ENCODE measurements at regions not wholly inside any gene's neighbourhood (a gene's known extent, or its start where the extent isn't known, plus 50 kb on each side); places are given as distances from the start of the nearest gene placed in this dataset.
"Not testable (repeated sequence)": the region's sequence is repeated elsewhere in the genome, so short reads cannot be mapped to it uniquely, and the experiment has no call there.

GRCh38 chr10:3955955-3956617 is 171.1 kb upstream of the KLF6 start:
- CTCF ChIA-PET, result no interaction called here

GRCh38 chr10:3955493-3955892 is 170.5 kb upstream of the KLF6 start:
- ChIA-PET CTCF (no interaction called here), POLR2A (interaction anchor here (1.1 kb wide), 1 partner anchor 13 kb away, joined by 6 read pairs; no protein-coding TSS in a partner anchor)
- H3K36me3 Mint-ChIP-seq (ENCODE audit: insufficient read depth, unreplicated experiment), result no peaks in the 10 kb centered on the region
- no peaks in the 10 kb centered on the region for H3K4me1 Mint-ChIP-seq (ENCODE audit: insufficient read depth, unreplicated experiment)
- H3K9me3 Mint-ChIP-seq (ENCODE audit: unreplicated experiment), result no peaks in the 10 kb centered on the region
- TF ChIP-seq CTCF (IDR thresholded peaks at IDR 0.05; ENCODE audit: unreplicated experiment), result no peak
- intact Hi-C loops (cut with micrococcal nuclease), result no loop called here
- no TSS peak for BruUV-seq (replicated peaks)
- H3K27me3 Mint-ChIP-seq (ENCODE audit: insufficient read depth, unreplicated experiment), result no peaks in the 10 kb centered on the region
- no peak overlapping the region for H3K27ac Mint-ChIP-seq (ENCODE audit: low read depth, unreplicated experiment)
- DNase-seq (ENCODE audit: unreplicated experiment), result no peak
- no peak overlapping the region for H3K4me3 Mint-ChIP-seq (ENCODE audit: unreplicated experiment)

More at GRCh38 chr10:3955955-3956617, 171.1 kb upstream of the KLF6 start:
- BruUV-seq (replicated peaks), result no TSS peak
- no peak for DNase-seq (ENCODE audit: unreplicated experiment)
- Mint-ChIP-seq H3K4me1 (ENCODE audit: insufficient read depth, unreplicated experiment) (no peaks in the 10 kb centered on the region), H3K9me3 (ENCODE audit: unreplicated experiment) (no peaks in the 10 kb centered on the region), H3K27ac (ENCODE audit: low read depth, unreplicated experiment) (no peak overlapping the region), H3K27me3 (ENCODE audit: insufficient read depth, unreplicated experiment) (no peaks in the 10 kb centered on the region), H3K36me3 (ENCODE audit: insufficient read depth, unreplicated experiment) (no peaks in the 10 kb centered on the region), H3K4me3 (ENCODE audit: unreplicated experiment) (no peak overlapping the region)
- POLR2A ChIA-PET, result no interaction called here
- no peak for TF ChIP-seq CTCF (IDR thresholded peaks at IDR 0.05; ENCODE audit: unreplicated experiment)
- intact Hi-C loops (cut with micrococcal nuclease), result no loop called here

GRCh38 chr10:3954615-3955014 is 169.6 kb upstream of the KLF6 start:
- no peaks in the 10 kb centered on the region for H3K27me3 Mint-ChIP-seq (ENCODE audit: insufficient read depth, unreplicated experiment)
- H3K36me3 Mint-ChIP-seq (ENCODE audit: insufficient read depth, unreplicated experiment), result no peaks in the 10 kb centered on the region
- H3K4me1 Mint-ChIP-seq (ENCODE audit: insufficient read depth, unreplicated experiment), result no peaks in the 10 kb centered on the region
- intact Hi-C loops (cut with micrococcal nuclease), result no loop called here
- DNase-seq (ENCODE audit: unreplicated experiment), result no peak
- no TSS peak for BruUV-seq (replicated peaks)
- no peak overlapping the region for H3K4me3 Mint-ChIP-seq (ENCODE audit: unreplicated experiment)
- no peaks in the 10 kb centered on the region for H3K9me3 Mint-ChIP-seq (ENCODE audit: unreplicated experiment)
- POLR2A ChIA-PET, result interaction anchor here (1.1 kb wide), 1 partner anchor 12 kb away, joined by 6 read pairs; no protein-coding TSS in a partner anchor
- no peak overlapping the region for H3K27ac Mint-ChIP-seq (ENCODE audit: low read depth, unreplicated experiment)
- CTCF ChIA-PET, result no interaction called here
- TF ChIP-seq CTCF (IDR thresholded peaks at IDR 0.05; ENCODE audit: unreplicated experiment), result no peak

GRCh38 chr10:3954007-3954406 is 169.0 kb upstream of the KLF6 start:
- H3K27me3 Mint-ChIP-seq (ENCODE audit: insufficient read depth, unreplicated experiment); CTCF ChIA-PET; H3K4me3 Mint-ChIP-seq (ENCODE audit: unreplicated experiment); POLR2A ChIA-PET; DNase-seq (ENCODE audit: unreplicated experiment); H3K4me1 Mint-ChIP-seq (ENCODE audit: insufficient read depth, unreplicated experiment); intact Hi-C loops (cut with micrococcal nuclease); H3K27ac Mint-ChIP-seq (ENCODE audit: low read depth, unreplicated experiment); H3K9me3 Mint-ChIP-seq (ENCODE audit: unreplicated experiment); H3K36me3 Mint-ChIP-seq (ENCODE audit: insufficient read depth, unreplicated experiment); BruUV-seq (replicated peaks): not testable (repeated sequence)

- H3K9me3 Mint-ChIP-seq (ENCODE audit: unreplicated experiment), result no peaks in the 10 kb centered on the region
- no peak overlapping the region for H3K27ac Mint-ChIP-seq (ENCODE audit: low read depth, unreplicated experiment)
- intact Hi-C loops (cut with micrococcal nuclease), result no loop called here
- CTCF ChIA-PET, result no interaction called here
- H3K4me3 Mint-ChIP-seq (ENCODE audit: unreplicated experiment), result no peak overlapping the region
- POLR2A ChIA-PET, result no interaction called here
- H3K27me3 Mint-ChIP-seq (ENCODE audit: insufficient read depth, unreplicated experiment), result no peaks in the 10 kb centered on the region
- no peak for TF ChIP-seq CTCF (IDR thresholded peaks at IDR 0.05; ENCODE audit: unreplicated experiment)
- no peaks in the 10 kb centered on the region for H3K4me1 Mint-ChIP-seq (ENCODE audit: insufficient read depth, unreplicated experiment)
- DNase-seq (ENCODE audit: unreplicated experiment), result no peak
- no TSS peak for BruUV-seq (replicated peaks)
- no peaks in the 10 kb centered on the region for H3K36me3 Mint-ChIP-seq (ENCODE audit: insufficient read depth, unreplicated experiment)
Observed at GRCh38 chr10:3951993-3952392, 167.0 kb upstream of the KLF6 start.
